HepG2 (cell line): ENCODE measurements at regions not wholly inside any gene's neighbourhood (a gene's known extent, or its start where the extent isn't known, plus 50 kb on each side); places are given as distances from the start of the nearest gene placed in this dataset.

Experiments
- CTCF ChIP-seq: sonication (generic); formaldehyde crosslinking; IDR thresholded peaks from 2 replicates; pipeline ENCODE4 v1.5.0; 2020; ENCODE audit warnings: mild to moderate bottlenecking, missing genetic modification reagents, moderate library complexity
- FOXM1 ChIP-seq: sonication (generic); formaldehyde crosslinking; IDR thresholded peaks from 2 replicates; pipeline ENCODE4 v1.5.0; 2020; ENCODE audit warnings: missing genetic modification reagents
- LCORL ChIP-seq, 2 experiments: fragments of 450-650 bp in 1 of 2; sonication (generic) in 1 of 2; formaldehyde crosslinking in 1 of 2; IDR thresholded peaks; 2 replicates each; pipeline versions ENCODE4 v1.5.0 to v1.6.1; 2017 to 2020; ENCODE audit warnings: antibody characterized with exemption in 1 of 2, missing genetic modification reagents in 1 of 2
- MAZ ChIP-seq, 2 experiments: sonication (generic) in 1 of 2; formaldehyde crosslinking in 1 of 2; IDR thresholded peaks; 2 replicates each; pipeline versions ENCODE4 v1.5.0 to v1.6.1; 2012 to 2020; ENCODE audit warnings: low read depth in 2 of 2, mild to moderate bottlenecking in 2 of 2, borderline replicate concordance in 1 of 2, improper control_type of control experiment in 1 of 2, low read length in 1 of 2, missing genetic modification reagents in 1 of 2, moderate library complexity in 1 of 2
- POLR2AphosphoS5 ChIP-seq: IDR thresholded peaks from 2 replicates; pipeline ENCODE4 v1.6.1; 2012; ENCODE audit warnings: low read depth, low read length
- RELA ChIP-seq: sonication (generic); formaldehyde crosslinking; IDR thresholded peaks from 2 replicates; pipeline ENCODE4 v1.4.0; 2020; ENCODE audit warnings: missing genetic modification reagents
- YEATS4 ChIP-seq: sonication (generic); formaldehyde crosslinking; IDR thresholded peaks from 2 replicates; pipeline ENCODE4 v1.4.0; 2020; ENCODE audit warnings: missing genetic modification reagents, borderline replicate concordance
- ZC3H4 ChIP-seq: sonication (generic); formaldehyde crosslinking; IDR thresholded peaks from 2 replicates; pipeline ENCODE4 v1.4.0; 2020; ENCODE audit warnings: missing genetic modification reagents, borderline replicate concordance
- ZNF543 ChIP-seq: sonication (generic); formaldehyde crosslinking; IDR thresholded peaks from 2 replicates; pipeline ENCODE4 v1.4.0; 2020; ENCODE audit warnings: mild to moderate bottlenecking, missing genetic modification reagents
- ZZZ3 ChIP-seq: sonication (generic); formaldehyde crosslinking; IDR thresholded peaks from 2 replicates; pipeline ENCODE4 v1.4.0; 2020; ENCODE audit warnings: missing genetic modification reagents, mild to moderate bottlenecking, borderline replicate concordance
- TF ChIP-seq, protein P1 (sequence below): sonication (generic); formaldehyde crosslinking; IDR thresholded peaks from 2 replicates; pipeline ENCODE4 v1.4.0; 2020; ENCODE audit warnings: missing genetic modification reagents
- TF ChIP-seq, protein P2 (sequence below): IDR thresholded peaks from 2 replicates; pipeline ENCODE4 v1.6.1; 2018; ENCODE audit warnings: missing genetic modification reagents, mild to moderate bottlenecking, missing compliant biosample characterization

DNA sequence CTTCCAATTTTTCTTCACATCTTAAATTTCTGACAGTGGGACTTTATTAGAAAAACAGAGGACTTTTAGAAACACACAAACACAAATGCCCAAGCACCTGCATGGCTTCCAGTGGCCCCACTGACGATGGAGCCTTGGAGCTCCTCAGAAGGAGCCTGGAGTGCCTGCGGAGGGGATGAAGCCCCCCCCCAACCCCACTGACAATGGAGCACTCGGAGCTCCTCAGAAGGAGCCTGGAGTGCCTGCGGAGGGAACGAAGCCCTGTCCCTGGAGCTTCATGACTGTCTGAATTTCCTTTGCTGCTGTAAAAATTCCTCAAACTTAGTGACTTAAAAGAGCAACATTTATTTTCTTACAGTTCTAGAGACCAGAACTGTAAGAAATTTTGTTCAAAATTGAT, 80.1 kb upstream of the VRK1 start:
- TF ChIP-seq POLR2AphosphoS5 (no peak), MAZ (IDR thresholded peaks at IDR 0.05; ENCODE audit: borderline replicate concordance, low read depth, low read length) (no peak), MAZ (CRISPR knock-in tag; IDR thresholded peaks at IDR 0.05; ENCODE audit: low read depth) (no peak), RELA (CRISPR knock-in tag) (no peak), CTCF (CRISPR knock-in tag) (no peak), YEATS4 (CRISPR knock-in tag) (no peak), ZC3H4 (CRISPR knock-in tag) (no peak), ZZZ3 (CRISPR knock-in tag) (no peak), ZNF543 (CRISPR knock-in tag) (no peak), FOXM1 (CRISPR knock-in tag) (no peak), LCORL (IDR thresholded peaks at IDR 0.05) (no peak), LCORL (CRISPR knock-in tag; IDR thresholded peaks at IDR 0.05) (no peak)
- TF ChIP-seq, protein P1, sequence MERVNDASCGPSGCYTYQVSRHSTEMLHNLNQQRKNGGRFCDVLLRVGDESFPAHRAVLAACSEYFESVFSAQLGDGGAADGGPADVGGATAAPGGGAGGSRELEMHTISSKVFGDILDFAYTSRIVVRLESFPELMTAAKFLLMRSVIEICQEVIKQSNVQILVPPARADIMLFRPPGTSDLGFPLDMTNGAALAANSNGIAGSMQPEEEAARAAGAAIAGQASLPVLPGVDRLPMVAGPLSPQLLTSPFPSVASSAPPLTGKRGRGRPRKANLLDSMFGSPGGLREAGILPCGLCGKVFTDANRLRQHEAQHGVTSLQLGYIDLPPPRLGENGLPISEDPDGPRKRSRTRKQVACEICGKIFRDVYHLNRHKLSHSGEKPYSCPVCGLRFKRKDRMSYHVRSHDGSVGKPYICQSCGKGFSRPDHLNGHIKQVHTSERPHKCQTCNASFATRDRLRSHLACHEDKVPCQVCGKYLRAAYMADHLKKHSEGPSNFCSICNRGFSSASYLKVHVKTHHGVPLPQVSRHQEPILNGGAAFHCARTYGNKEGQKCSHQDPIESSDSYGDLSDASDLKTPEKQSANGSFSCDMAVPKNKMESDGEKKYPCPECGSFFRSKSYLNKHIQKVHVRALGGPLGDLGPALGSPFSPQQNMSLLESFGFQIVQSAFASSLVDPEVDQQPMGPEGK, result no peak
- TF ChIP-seq, protein P2, sequence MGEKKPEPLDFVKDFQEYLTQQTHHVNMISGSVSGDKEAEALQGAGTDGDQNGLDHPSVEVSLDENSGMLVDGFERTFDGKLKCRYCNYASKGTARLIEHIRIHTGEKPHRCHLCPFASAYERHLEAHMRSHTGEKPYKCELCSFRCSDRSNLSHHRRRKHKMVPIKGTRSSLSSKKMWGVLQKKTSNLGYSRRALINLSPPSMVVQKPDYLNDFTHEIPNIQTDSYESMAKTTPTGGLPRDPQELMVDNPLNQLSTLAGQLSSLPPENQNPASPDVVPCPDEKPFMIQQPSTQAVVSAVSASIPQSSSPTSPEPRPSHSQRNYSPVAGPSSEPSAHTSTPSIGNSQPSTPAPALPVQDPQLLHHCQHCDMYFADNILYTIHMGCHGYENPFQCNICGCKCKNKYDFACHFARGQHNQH (CRISPR knock-in tag), result no peak
